K562 (cell line): ENCODE measurements at regions not wholly inside any gene's neighbourhood (a gene's known extent, or its start where the extent isn't known, plus 50 kb on each side); places are given as distances from the start of the nearest gene placed in this dataset.

ENCODE experiments used
- ATAC-seq: fragments of 200-7000 bp; cut with Tn5 transposase; 3 replicates; pipeline ENCODE4 v1.9.1; 2020; ENCODE audit warnings: moderate library complexity
- BruUV-seq: library from RNA; stranded (reverse); fragments of 400-500 nt; replicated peaks from 2 replicates; lab custom pipeline; 2021; lab: Mats Ljungman, UMichigan
- CTCF ChIA-PET: fragments of 300-600 bp; formaldehyde crosslinking; extraction: SDS; loops from one replicate; lab custom pipeline; 2021; ENCODE audit warnings: low intra/inter-chr PET ratio; lab: Yijun Ruan, JAX
- POLR2A ChIA-PET: fragments of 300-600, 350-650 bp; sonication (Branson Sonifier 250); formaldehyde crosslinking; extraction: SDS; loops from one replicate; lab custom pipeline; 2021; ENCODE audit warnings: antibody characterized with exemption, inconsistent platforms; lab: Yijun Ruan, JAX
- DNase-seq, 4 experiments: peaks; one replicate each; pipeline versions ENCODE4 v3.0.0 to v3.0.0-alpha.2; 2011 to 2018; ENCODE audit warnings: low spot score in 3 of 4, mixed read lengths in 3 of 4; ENCODE audit errors: extremely low read depth in 1 of 4
- FAIRE-seq: peaks from 2 replicates; lab custom pipeline; 2011; peaks lifted over from hg19 to GRCh38; lab: Jason Lieb, UNC
- H2AFZ ChIP-seq: 2 replicates; pipeline ENCODE4 v1.6.0; 2011; ENCODE audit warnings: low read depth, low read length, control low read depth, inconsistent platforms
- H3K27ac ChIP-seq: fragments of 200-600 bp; 3 replicates; pipeline ENCODE4 v1.8.0; 2011; ENCODE audit warnings: low read depth, mild to moderate bottlenecking, control low read depth, inconsistent platforms, low read length, moderate library complexity, mixed read lengths; ENCODE audit errors: extremely low read depth
- H3K27me3 ChIP-seq, 2 experiments: fragments of 300-600 bp in 1 of 2; 2 replicates in 1 of 2; 3 replicates in 1 of 2; pipeline versions ENCODE4 v1.6.0 to v1.8.0; 2011; ENCODE audit warnings: inconsistent platforms in 2 of 2, low read length in 2 of 2, mild to moderate bottlenecking in 1 of 2, mixed read lengths in 1 of 2, moderate library complexity in 1 of 2; ENCODE audit not compliant: control insufficient read depth in 2 of 2, insufficient read depth in 2 of 2
- H3K36me3 ChIP-seq: fragments of 300-600 bp; 3 replicates; pipeline ENCODE4 v1.8.0; 2011; ENCODE audit warnings: mild to moderate bottlenecking, low read length, inconsistent platforms; ENCODE audit not compliant: control insufficient read depth, insufficient read depth
- H3K4me1 ChIP-seq, 2 experiments: fragments of 200-600 bp in 1 of 2; replicated peaks in 1 of 2; 2 replicates in 1 of 2; 3 replicates in 1 of 2; pipeline versions ENCODE4 v1.5.1 to v1.8.0; 2011; ENCODE audit warnings: inconsistent platforms in 2 of 2, low read length in 2 of 2, mild to moderate bottlenecking in 1 of 2, mixed read lengths in 1 of 2, moderate library complexity in 1 of 2; ENCODE audit not compliant: control insufficient read depth in 2 of 2, insufficient read depth in 2 of 2
- H3K4me2 ChIP-seq: 2 replicates; pipeline ENCODE4 v1.6.1; 2011; ENCODE audit warnings: low read length, control low read depth, inconsistent platforms, mixed read lengths; ENCODE audit not compliant: insufficient read depth
- H3K4me3 ChIP-seq: fragments of 200-600 bp; sonication (generic), shearing (Covaris generic); 2 replicates; pipeline ENCODE4 v1.5.1; 2016; ENCODE audit warnings: control low read depth, inconsistent platforms
- H3K79me2 ChIP-seq: fragments of 200-600 bp; 3 replicates; pipeline ENCODE4 v1.8.0; 2011; ENCODE audit warnings: low read length, inconsistent platforms; ENCODE audit not compliant: control insufficient read depth, insufficient read depth
- H3K9ac ChIP-seq, 2 experiments: 2 replicates each; pipeline versions ENCODE4 v1.6.0 to v1.6.1; 2011; ENCODE audit warnings: low read depth in 2 of 2, low read length in 2 of 2, control low read depth in 1 of 2, inconsistent platforms in 1 of 2, mild to moderate bottlenecking in 1 of 2, mixed read lengths in 1 of 2; ENCODE audit not compliant: insufficient read depth in 1 of 2
- H3K9me1 ChIP-seq: one replicate; pipeline ENCODE4 v1.6.0; 2011; ENCODE audit warnings: inconsistent platforms, mild to moderate bottlenecking, low read length, moderate library complexity; ENCODE audit not compliant: control insufficient read depth, insufficient read depth
- H3K9me3 ChIP-seq: replicated peaks from 2 replicates; pipeline ENCODE4 v1.5.1; 2011; ENCODE audit warnings: low read depth, low read length, inconsistent platforms; ENCODE audit not compliant: control insufficient read depth, insufficient read depth
- H4K20me1 ChIP-seq: replicated peaks from 2 replicates; pipeline ENCODE4 v1.6.1; 2011; ENCODE audit warnings: low read length, inconsistent platforms, mixed read lengths; ENCODE audit not compliant: control insufficient read depth, insufficient read depth
- AFF1 ChIP-seq, 2 experiments: fragments of 450-650 bp; IDR thresholded peaks; 2 replicates each; pipeline ENCODE4 v1.6.1; 2018; ENCODE audit warnings: mild to moderate bottlenecking in 2 of 2, low read depth in 1 of 2; ENCODE audit not compliant: partially characterized antibody in 2 of 2
- ATF7 ChIP-seq: fragments of 450-650 bp; IDR thresholded peaks from 2 replicates; pipeline ENCODE4 v1.7.1; 2014; ENCODE audit warnings: mild to moderate bottlenecking, moderate library complexity
- CBX2 ChIP-seq: fragments of 200-600 bp; sonication (generic); IDR thresholded peaks from one replicate; pipeline ENCODE4 v1.6.1; 2012; ENCODE audit warnings: mild to moderate bottlenecking, low read length, inconsistent platforms; ENCODE audit not compliant: insufficient read depth, poor library complexity, severe bottlenecking
- HDAC1 ChIP-seq, 2 experiments: fragments of 450-650 bp; IDR thresholded peaks; 2 replicates each; pipeline ENCODE4 v1.6.1; 2016 to 2017; ENCODE audit warnings: inconsistent platforms in 1 of 2, mild to moderate bottlenecking in 1 of 2, moderate library complexity in 1 of 2
- HEY1 ChIP-seq: fragments of 250-450 bp; sonication (Bioruptor Pico); IDR thresholded peaks from 2 replicates; pipeline ENCODE4 v1.5.0; 2020; ENCODE audit warnings: mild to moderate bottlenecking, moderate library complexity, borderline replicate concordance
- HIVEP1 ChIP-seq: fragments of 250-450 bp; sonication (Bioruptor Pico); IDR thresholded peaks from 2 replicates; pipeline ENCODE4 v1.4.0; 2020; ENCODE audit warnings: mild to moderate bottlenecking
- KDM5B ChIP-seq: fragments of 200-600 bp; sonication (generic); IDR thresholded peaks from 2 replicates; pipeline ENCODE4 v1.6.1; 2012; ENCODE audit warnings: low read depth, mild to moderate bottlenecking, moderate library complexity, low read length, control low read depth, inconsistent platforms; ENCODE audit not compliant: insufficient replicate concordance
- KLF13 ChIP-seq: fragments of 450-650 bp; IDR thresholded peaks from 2 replicates; pipeline ENCODE4 v1.6.1; 2016; ENCODE audit warnings: missing genetic modification characterization, low read depth, mild to moderate bottlenecking, missing compliant biosample characterization, moderate library complexity, borderline replicate concordance
- RBM39 ChIP-seq: fragments of 200-400 bp; formaldehyde crosslinking; optimal IDR thresholded peaks from 2 replicates; pipeline ENCODE3; 2018; ENCODE audit warnings: low read depth, low read length
- SIN3A ChIP-seq, 2 experiments: fragments of 150-350 bp in 1 of 2; IDR thresholded peaks; 2 replicates each; pipeline ENCODE4 v1.6.1; 2011 to 2016; ENCODE audit warnings: borderline replicate concordance in 2 of 2, low read depth in 2 of 2, low read length in 2 of 2, mild to moderate bottlenecking in 2 of 2, moderate library complexity in 2 of 2; ENCODE audit not compliant: control insufficient read depth in 1 of 2
- SREBF2 ChIP-seq: sonication (generic); formaldehyde crosslinking; IDR thresholded peaks from 2 replicates; pipeline ENCODE4 v1.4.0; 2020; ENCODE audit warnings: mild to moderate bottlenecking, missing genetic modification reagents
- TFAM ChIP-seq: fragments of 250-450 bp; sonication (Bioruptor Pico); conservative IDR thresholded peaks from 2 replicates; pipeline ENCODE4 v1.5.0; 2021; ENCODE audit warnings: mild to moderate bottlenecking, moderate library complexity
- THRA ChIP-seq: fragments of 450-650 bp; IDR thresholded peaks from 2 replicates; pipeline ENCODE4 v1.6.1; 2017; ENCODE audit warnings: mild to moderate bottlenecking, moderate library complexity
- ZNF263 ChIP-seq: sonication (generic); formaldehyde crosslinking; IDR thresholded peaks from 2 replicates; pipeline ENCODE4 v1.8.0; 2022; ENCODE audit warnings: mild to moderate bottlenecking, missing genetic modification reagents, borderline replicate concordance
- ZNF780A ChIP-seq: fragments of 250-450 bp; sonication (Bioruptor Pico); IDR thresholded peaks from 2 replicates; pipeline ENCODE4 v1.5.0; 2021; ENCODE audit warnings: mild to moderate bottlenecking
- WGBS: fragments of 100-300 bp; shearing (Covaris generic); methylation state at CpG from one replicate; pipeline ENCODE4 v1.1.6; 2016; ENCODE audit warnings: low coverage, mixed read lengths; ENCODE audit not compliant: insufficient coverage; ENCODE audit errors: missing lambda C conversion rate; 5-methylcytosine and 5-hydroxymethylcytosine counted together
- in situ Hi-C: fragments of 300-500 bp; cut with MboI; formaldehyde crosslinking; loops from 4 replicates; pipeline ENCODE4 v1.15.0; 2018; ENCODE audit warnings: inconsistent platforms, mixed read lengths
- intact Hi-C: fragments of 100-400 bp; cut with micrococcal nuclease; formaldehyde crosslinking; loops from 2 replicates; pipeline ENCODE4 v1.14.2; 2022
- TF ChIP-seq, protein P1 (sequence below): fragments of 250-450 bp; sonication (Bioruptor Pico); IDR thresholded peaks from 2 replicates; pipeline ENCODE4 v1.5.0; 2021

- Histone ChIP-seq H3K36me3 (no peaks in the 10 kb centered on the region), H3K4me1 (no peaks in the 10 kb centered on the region), H3K9me3 (no peaks in the 10 kb centered on the region; the same call in 1 of the 2 replicates), H3K4me2 (no peak overlapping the region), H3K4me3 (no peak overlapping the region), H2AFZ (no peak overlapping the region), H4K20me1 (no peaks in the 10 kb centered on the region), H3K9me1 (no peaks in the 10 kb centered on the region), H3K9ac (no peak overlapping the region), H3K27me3 (no peaks in the 10 kb centered on the region), H3K79me2 (no peaks in the 10 kb centered on the region), H3K27ac (no peak overlapping the region)
- in situ Hi-C loops, result no loop called here
- BruUV-seq, result no TSS peak
- ATAC-seq (no peak), DNase-seq (no peak), FAIRE-seq (no peak)
- ChIA-PET CTCF (no interaction called here), POLR2A (no interaction called here)
- WGBS, result 0% methylated on average over 2 of the region's 2 CpGs
- TF ChIP-seq THRA (no peak), KLF13 (tag) (no peak), ZNF780A (CRISPR knock-in tag) (no peak), SIN3A (IDR thresholded peaks at IDR 0.05; ENCODE audit: borderline replicate concordance in 2 of 2, control insufficient read depth in 1 of 2, low read depth in 2 of 2, low read length in 2 of 2) (no peak), AFF1 (IDR thresholded peaks at IDR 0.05; ENCODE audit: low read depth in 1 of 2, partially characterized antibody in 2 of 2) (no peak), HEY1 (no peak), TFAM (CRISPR knock-in tag) (no peak), ZNF263 (no peak), RBM39 (no peak), KDM5B (no peak), SREBF2 (CRISPR knock-in tag) (no peak), ATF7 (no peak), HDAC1 (IDR thresholded peaks at IDR 0.05) (no peak), HIVEP1 (CRISPR knock-in tag) (no peak), CBX2 (no peak)
- TF ChIP-seq, protein P1, sequence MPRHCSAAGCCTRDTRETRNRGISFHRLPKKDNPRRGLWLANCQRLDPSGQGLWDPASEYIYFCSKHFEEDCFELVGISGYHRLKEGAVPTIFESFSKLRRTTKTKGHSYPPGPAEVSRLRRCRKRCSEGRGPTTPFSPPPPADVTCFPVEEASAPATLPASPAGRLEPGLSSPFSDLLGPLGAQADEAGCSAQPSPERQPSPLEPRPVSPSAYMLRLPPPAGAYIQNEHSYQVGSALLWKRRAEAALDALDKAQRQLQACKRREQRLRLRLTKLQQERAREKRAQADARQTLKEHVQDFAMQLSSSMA (CRISPR knock-in tag), result no peak
- intact Hi-C loops, result no loop called here
Measured at GRCh38 chr14:48349689-48350088, 674.3 kb upstream of the MDGA2 start.
